Choroid plexus epithelial cell (primary cell): ENCODE measurements at regions not wholly inside any gene's neighbourhood (a gene's known extent, or its start where the extent isn't known, plus 50 kb on each side); places are given as distances from the start of the nearest gene placed in this dataset.

Source experiments
- DNase-seq: peaks from one replicate; pipeline ENCODE4 v3.0.0-alpha.2; 2010; ENCODE audit warnings: low read depth
- H3K4me3 ChIP-seq: 2 replicates; pipeline ENCODE4 v1.5.1; 2011; ENCODE audit warnings: low read depth, mild to moderate bottlenecking, control low read depth, low read length, moderate library complexity
- TF ChIP-seq, protein P1 (sequence below): conservative IDR thresholded peaks from 2 replicates; pipeline ENCODE4 v1.5.1; 2011; ENCODE audit warnings: low read depth, mild to moderate bottlenecking, control low read depth, inconsistent platforms, low read length, moderate library complexity

GRCh38 chrX:42930071-42930470 lies 152.1 kb upstream of the PPP1R2C start:
- no peak for DNase-seq
- TF ChIP-seq, protein P1, sequence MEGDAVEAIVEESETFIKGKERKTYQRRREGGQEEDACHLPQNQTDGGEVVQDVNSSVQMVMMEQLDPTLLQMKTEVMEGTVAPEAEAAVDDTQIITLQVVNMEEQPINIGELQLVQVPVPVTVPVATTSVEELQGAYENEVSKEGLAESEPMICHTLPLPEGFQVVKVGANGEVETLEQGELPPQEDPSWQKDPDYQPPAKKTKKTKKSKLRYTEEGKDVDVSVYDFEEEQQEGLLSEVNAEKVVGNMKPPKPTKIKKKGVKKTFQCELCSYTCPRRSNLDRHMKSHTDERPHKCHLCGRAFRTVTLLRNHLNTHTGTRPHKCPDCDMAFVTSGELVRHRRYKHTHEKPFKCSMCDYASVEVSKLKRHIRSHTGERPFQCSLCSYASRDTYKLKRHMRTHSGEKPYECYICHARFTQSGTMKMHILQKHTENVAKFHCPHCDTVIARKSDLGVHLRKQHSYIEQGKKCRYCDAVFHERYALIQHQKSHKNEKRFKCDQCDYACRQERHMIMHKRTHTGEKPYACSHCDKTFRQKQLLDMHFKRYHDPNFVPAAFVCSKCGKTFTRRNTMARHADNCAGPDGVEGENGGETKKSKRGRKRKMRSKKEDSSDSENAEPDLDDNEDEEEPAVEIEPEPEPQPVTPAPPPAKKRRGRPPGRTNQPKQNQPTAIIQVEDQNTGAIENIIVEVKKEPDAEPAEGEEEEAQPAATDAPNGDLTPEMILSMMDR: no peak
- no peak overlapping the region for H3K4me3 ChIP-seq

- TF ChIP-seq, protein P1: no peak
- no peak overlapping the region for H3K4me3 ChIP-seq
- no peak for DNase-seq
These were observed 153.0 kb upstream of the PPP1R2C start for GRCh38 chrX:42930951-42931350.

DNA sequence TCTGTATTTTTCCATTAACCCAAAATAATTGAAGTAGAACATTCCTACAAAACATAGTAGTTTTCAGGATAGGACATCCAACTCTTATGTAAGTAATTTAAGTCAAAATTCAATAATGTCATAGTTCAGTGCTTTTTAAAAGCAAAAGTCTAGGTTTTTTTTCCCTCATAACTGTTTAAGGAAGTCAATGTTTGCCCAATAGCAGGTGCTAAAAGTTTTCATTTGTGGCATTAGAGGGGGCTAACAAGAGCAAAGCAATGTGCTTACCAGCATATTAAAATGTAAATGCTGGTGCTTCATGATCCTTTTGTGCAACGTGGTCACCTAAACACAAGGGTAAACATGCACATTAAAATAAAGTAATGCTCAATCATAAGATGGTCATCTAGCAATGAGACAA lies 155.2 kb upstream of the PPP1R2C start:
- DNase-seq: no peak
- TF ChIP-seq, protein P1: no peak
- no peak overlapping the region for H3K4me3 ChIP-seq

GRCh38 chrX:42934020-42934726 lies 156.2 kb upstream of the PPP1R2C start:
- TF ChIP-seq, protein P1: no peak
- no peak overlapping the region for H3K4me3 ChIP-seq
- peak; percentile 4 for DNase-seq

GRCh38 chrX:42941671-42942070 lies 163.7 kb upstream of the PPP1R2C start:
- TF ChIP-seq, protein P1: no peak
- no peak for DNase-seq
- H3K4me3 ChIP-seq: no peak overlapping the region

DNA sequence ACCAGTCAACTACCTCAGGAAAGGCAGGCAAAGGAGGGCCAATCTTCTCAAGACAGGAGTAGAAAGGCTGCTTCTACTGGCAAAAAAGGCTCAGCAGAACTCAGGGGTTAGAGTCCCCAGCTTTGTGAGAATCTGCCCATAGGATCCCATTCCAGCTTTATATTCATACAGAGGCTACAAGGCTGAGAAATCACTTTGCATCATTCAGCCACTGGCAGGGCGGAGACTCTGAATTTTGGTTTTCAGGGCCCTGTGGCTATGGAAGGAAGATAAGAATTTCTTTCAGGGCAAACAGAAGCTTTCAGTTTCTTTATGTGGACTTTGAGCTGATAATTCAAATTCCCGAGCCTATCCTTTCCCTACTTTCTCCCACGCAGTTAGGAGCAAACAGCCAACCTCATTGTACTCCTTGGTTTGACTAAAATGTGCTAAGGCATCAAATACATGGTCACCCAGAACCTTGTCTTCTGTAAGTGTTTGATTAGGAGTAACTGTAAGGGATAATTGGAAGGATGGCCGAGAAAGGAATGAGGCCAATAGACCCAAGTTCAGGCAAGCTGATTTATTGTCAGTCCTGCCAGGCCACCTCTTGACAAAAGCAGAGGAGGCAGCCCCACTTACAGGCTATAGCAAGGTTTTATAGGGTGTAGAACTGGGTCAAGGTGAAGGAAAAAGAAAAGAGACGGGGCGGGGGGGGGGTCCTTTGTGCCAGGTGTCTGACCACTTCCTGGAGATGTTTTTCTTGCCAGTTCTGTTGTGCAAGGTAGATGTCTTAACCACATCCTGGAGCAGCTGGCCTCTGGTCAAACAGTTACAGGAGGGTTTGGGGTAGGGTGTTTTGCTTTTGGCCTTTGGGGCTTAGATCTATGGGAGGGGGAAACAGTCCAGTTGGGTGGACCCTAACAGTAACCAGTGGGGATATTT lies 165.3 kb upstream of the PPP1R2C start:
- no peak overlapping the region for H3K4me3 ChIP-seq
- DNase-seq: no peak
- TF ChIP-seq, protein P1: no peak
